Natural killer cell (primary cell): ENCODE measurements at regions not wholly inside any gene's neighbourhood (a gene's known extent, or its start where the extent isn't known, plus 50 kb on each side); places are given as distances from the start of the nearest gene placed in this dataset.

Experiments used
- ATAC-seq, 3 donors: fragments of 150-1000 bp in 2 of 3; fragments of 200-7000 bp in 1 of 3; cut with Tn5 transposase; 1 replicate in 1 of 3; 2 replicates in 2 of 3; pipeline ENCODE4 v1.10.0; 2021; ENCODE audit warnings: mild to moderate bottlenecking in 2 of 3, moderate library complexity in 2 of 3
- DNase-seq, 2 donors: peaks; one replicate each; pipeline versions ENCODE4 v3.0.0 to v3.0.0-alpha.2; 2013 to 2021; ENCODE audit warnings: mixed read lengths in 1 of 2
- H3K27ac ChIP-seq: one replicate; pipeline ENCODE4 v1.5.1; 2013; ENCODE audit warnings: mild to moderate bottlenecking, low read length
- H3K27me3 ChIP-seq: one replicate; pipeline ENCODE4 v1.6.1; 2013; ENCODE audit warnings: low read length; ENCODE audit not compliant: control insufficient read depth, insufficient read depth
- H3K36me3 ChIP-seq: one replicate; pipeline ENCODE4 v1.6.1; 2013; ENCODE audit warnings: low read length; ENCODE audit not compliant: control insufficient read depth, insufficient read depth
- H3K4me1 ChIP-seq: one replicate; pipeline ENCODE4 v1.6.1; 2013; ENCODE audit warnings: low read length; ENCODE audit not compliant: control insufficient read depth, insufficient read depth
- H3K4me3 ChIP-seq: one replicate; pipeline ENCODE4 v1.5.1; 2013; ENCODE audit warnings: low read length
- H3K9me3 ChIP-seq: one replicate; pipeline ENCODE4 v1.6.1; 2013; ENCODE audit warnings: low read length; ENCODE audit not compliant: control insufficient read depth, insufficient read depth
- H3K27ac Mint-ChIP-seq, 2 donors: one replicate each; pipeline ENCODE4 v1.8.0; 2022; ENCODE audit warnings: mild to moderate bottlenecking in 2 of 2, mixed read lengths in 2 of 2, moderate library complexity in 1 of 2
- H3K27me3 Mint-ChIP-seq, 2 donors: one replicate each; pipeline ENCODE4 v1.8.0; 2022; ENCODE audit warnings: low read depth in 2 of 2, mixed read lengths in 2 of 2
- H3K36me3 Mint-ChIP-seq: one replicate; pipeline ENCODE4 v1.8.0; 2022; ENCODE audit warnings: mixed read lengths
- H3K4me1 Mint-ChIP-seq, 2 donors: one replicate each; pipeline ENCODE4 v1.8.0; 2022; ENCODE audit warnings: mixed read lengths in 2 of 2
- H3K4me3 Mint-ChIP-seq: one replicate; pipeline ENCODE4 v1.8.0; 2022; ENCODE audit warnings: mild to moderate bottlenecking, moderate library complexity, mixed read lengths
- H3K9me3 Mint-ChIP-seq, 2 donors: one replicate each; pipeline ENCODE4 v1.8.0; 2022; ENCODE audit warnings: mixed read lengths in 2 of 2
- CTCF ChIP-seq: fragments of 200-600 bp; IDR thresholded peaks from one replicate; pipeline ENCODE4 v1.8.0; 2022; ENCODE audit warnings: antibody characterized with exemption
- WGBS: methylation state at CpG from one replicate; pipeline ENCODE4 v1.1.7; 2013; ENCODE audit warnings: missing lambda C conversion rate; ENCODE audit not compliant: insufficient coverage; 5-methylcytosine and 5-hydroxymethylcytosine counted together
- intact Hi-C: fragments of 100-400 bp; cut with micrococcal nuclease; formaldehyde crosslinking; loops from one replicate; pipeline ENCODE4 v1.14.2; 2022

GRCh38 chr4:180768610-180769009 lies 1474.6 kb upstream of the TENM3 start:
- Mint-ChIP-seq H3K27me3 (no peaks in the 10 kb centered on the region), H3K36me3 (no peaks in the 10 kb centered on the region), H3K9me3 (peaks cover 7 to 21% of the 10 kb centered on the region in 2 donors), H3K4me1 (no peaks in the 10 kb centered on the region), H3K27ac (no peak overlapping the region), H3K4me3 (no peak overlapping the region)
- Histone ChIP-seq H3K27ac (no peak overlapping the region), H3K4me1 (no peaks in the 10 kb centered on the region), H3K9me3 (no peaks in the 10 kb centered on the region), H3K27me3 (no peaks in the 10 kb centered on the region), H3K4me3 (no peak overlapping the region), H3K36me3 (no peaks in the 10 kb centered on the region)
- DNase-seq (no peak), ATAC-seq (no peak)
- intact Hi-C loops, result no loop called here
- no peak for TF ChIP-seq CTCF
- WGBS, result 88% methylated on average over 3 of the region's 3 CpGs

- Mint-ChIP-seq H3K27ac (no peak overlapping the region), H3K4me3 (no peak overlapping the region), H3K9me3 (peaks cover 7 to 21% of the 10 kb centered on the region in 2 donors), H3K27me3 (no peaks in the 10 kb centered on the region), H3K36me3 (no peaks in the 10 kb centered on the region), H3K4me1 (no peaks in the 10 kb centered on the region)
- no peak overlapping the region for H3K27ac ChIP-seq
- H3K36me3 ChIP-seq, result no peaks in the 10 kb centered on the region
- H3K9me3 ChIP-seq, result no peaks in the 10 kb centered on the region
- DNase-seq (no peak), ATAC-seq (no peak)
- intact Hi-C loops, result no loop called here
- H3K27me3 ChIP-seq, result no peaks in the 10 kb centered on the region
- H3K4me3 ChIP-seq, result no peak overlapping the region
- TF ChIP-seq CTCF, result no peak
- WGBS, result 81% methylated on average over 3 of the region's 3 CpGs
- H3K4me1 ChIP-seq, result no peaks in the 10 kb centered on the region
Measured at GRCh38 chr4:180769791-180770190, 1473.4 kb upstream of the TENM3 start.

- Histone ChIP-seq H3K4me1 (no peaks in the 10 kb centered on the region), H3K36me3 (no peaks in the 10 kb centered on the region), H3K27ac (no peak overlapping the region), H3K4me3 (no peak overlapping the region), H3K9me3 (no peaks in the 10 kb centered on the region), H3K27me3 (no peaks in the 10 kb centered on the region)
- ATAC-seq (no peak), DNase-seq (no peak)
- Mint-ChIP-seq H3K27me3 (no peaks in the 10 kb centered on the region), H3K27ac (no peak overlapping the region), H3K4me1 (no peaks in the 10 kb centered on the region), H3K4me3 (no peak overlapping the region), H3K36me3 (no peaks in the 10 kb centered on the region), H3K9me3 (peaks cover 7 to 21% of the 10 kb centered on the region in 2 donors)
- intact Hi-C loops, result no loop called here
- WGBS, result 60% methylated on average over 2 of the region's 2 CpGs
- no peak for TF ChIP-seq CTCF
Measured at GRCh38 chr4:180770265-180770664, 1472.9 kb upstream of the TENM3 start.

- H3K27ac Mint-ChIP-seq, result no peak overlapping the region
- no peak overlapping the region for H3K27ac ChIP-seq
Measured at GRCh38 chr4:180784940-180785339, 1458.3 kb upstream of the TENM3 start.

More at GRCh38 chr4:180784940-180785339, 1458.3 kb upstream of the TENM3 start:
- H3K9me3 Mint-ChIP-seq, result peaks cover 18 to 20% of the 10 kb centered on the region in 2 donors
- H3K27me3 ChIP-seq, result no peaks in the 10 kb centered on the region
- no peak overlapping the region for H3K4me3 ChIP-seq
- no peaks in the 10 kb centered on the region for H3K27me3 Mint-ChIP-seq
- ATAC-seq (no peak), DNase-seq (no peak)
- H3K4me1 Mint-ChIP-seq, result no peaks in the 10 kb centered on the region
- intact Hi-C loops, result no loop called here
- no peak overlapping the region for H3K4me3 Mint-ChIP-seq
- no peak for TF ChIP-seq CTCF
- H3K36me3 Mint-ChIP-seq, result no peaks in the 10 kb centered on the region
- no peaks in the 10 kb centered on the region for H3K36me3 ChIP-seq
- peaks cover 5% of the 10 kb centered on the region for H3K9me3 ChIP-seq
- H3K4me1 ChIP-seq, result no peaks in the 10 kb centered on the region
- WGBS, result 99% methylated on average over 4 of the region's 5 CpGs
